ENCODE measurements at regions not wholly inside any gene's neighbourhood (a gene's known extent, or its start where the extent isn't known, plus 50 kb on each side); places are given as distances from the start of the nearest gene placed in this dataset.
A peak's percentile ranks its signal among the peaks of the same experiment; 100 is the strongest.
"Not testable (repeated sequence)": the region's sequence is repeated elsewhere in the genome, so short reads cannot be mapped to it uniquely, and the experiment has no call there.

- peak; percentile 72 to 88 for DNase-seq
These were observed 451.1 kb upstream of the KCNMB2 start for GRCh38 chr3:178084938-178085816.

GRCh38 chr3:178085817-178086123, 450.5 kb upstream of the KCNMB2 start:
- DNase-seq, result no peak

GRCh38 chr3:178086144-178086825, 450.0 kb upstream of the KCNMB2 start:
- DNase-seq, result no peak

- no peak for DNase-seq
These were observed 448.9 kb upstream of the KCNMB2 start for GRCh38 chr3:178087376-178087775.

- DNase-seq, result no peak
These were observed 447.3 kb upstream of the KCNMB2 start for GRCh38 chr3:178088963-178089362.

- no peak for DNase-seq
These were observed 445.3 kb upstream of the KCNMB2 start for GRCh38 chr3:178090899-178091298.

- no peak for DNase-seq
These were observed 440.7 kb upstream of the KCNMB2 start for GRCh38 chr3:178095522-178095921.

- DNase-seq, result no peak
These were observed 439.3 kb upstream of the KCNMB2 start for GRCh38 chr3:178096955-178097354.

- peak in 1 of 2 donors; percentile 49 for DNase-seq
These were observed 438.7 kb upstream of the KCNMB2 start for GRCh38 chr3:178097576-178097975.

- DNase-seq, result no peak
These were observed 437.0 kb upstream of the KCNMB2 start for GRCh38 chr3:178099274-178099673.

- DNase-seq, result no peak
These were observed 436.4 kb upstream of the KCNMB2 start for GRCh38 chr3:178099862-178100261.

- no peak for DNase-seq
These were observed 435.3 kb upstream of the KCNMB2 start for GRCh38 chr3:178100908-178101307.

- no peak for DNase-seq
These were observed 433.1 kb upstream of the KCNMB2 start for GRCh38 chr3:178103140-178103539.

GRCh38 chr3:178107804-178108203, 428.4 kb upstream of the KCNMB2 start:
- no peak for DNase-seq

GRCh38 chr3:178109691-178110090, 426.5 kb upstream of the KCNMB2 start:
- no peak for DNase-seq

- no peak for DNase-seq
These were observed 424.1 kb upstream of the KCNMB2 start for GRCh38 chr3:178112134-178112533.

- DNase-seq, result not testable (repeated sequence)
These were observed 423.7 kb upstream of the KCNMB2 start for GRCh38 chr3:178112552-178112951.

- no peak for DNase-seq
These were observed 418.6 kb upstream of the KCNMB2 start for GRCh38 chr3:178117641-178118040.

GRCh38 chr3:178119608-178120295, 416.5 kb upstream of the KCNMB2 start:
- DNase-seq, result peak in 1 of 2 donors; percentile 24

GRCh38 chr3:178120367-178120766, 415.9 kb upstream of the KCNMB2 start:
- no peak for DNase-seq

- DNase-seq, result no peak
These were observed 409.6 kb upstream of the KCNMB2 start for GRCh38 chr3:178126686-178127085.

GRCh38 chr3:178127221-178127620, 409.0 kb upstream of the KCNMB2 start:
- no peak for DNase-seq

GRCh38 chr3:178129109-178129508, 407.1 kb upstream of the KCNMB2 start:
- no peak for DNase-seq

- DNase-seq, result no peak
These were observed 404.4 kb upstream of the KCNMB2 start for GRCh38 chr3:178131801-178132200.

Measured in hippocampal formation (tissue), 2 donors.